Vagina (tissue), 2 donors: ENCODE measurements at regions not wholly inside any gene's neighbourhood (a gene's known extent, or its start where the extent isn't known, plus 50 kb on each side); places are given as distances from the start of the nearest gene placed in this dataset.

Experiments
- DNase-seq, 2 donors: peaks; one replicate each; pipeline ENCODE4 v3.0.0-alpha.2; 2017; ENCODE audit errors: extremely low spot score in 2 of 2
- H3K27ac ChIP-seq: fragments of 200-600 bp; sonication (generic); one replicate; pipeline ENCODE4 v1.5.1; 2019
- H3K27me3 ChIP-seq: fragments of 200-600 bp; sonication (generic); one replicate; pipeline ENCODE4 v1.5.1; 2019
- H3K36me3 ChIP-seq, 2 donors: fragments of 200-600 bp; sonication (generic); one replicate each; pipeline ENCODE4 v1.5.1; 2017 to 2019
- H3K4me1 ChIP-seq: fragments of 200-600 bp; sonication (generic); one replicate; pipeline ENCODE4 v1.5.1; 2019
- H3K4me3 ChIP-seq, 2 donors: fragments of 200-600 bp; sonication (generic); 1 replicate in 1 of 2; 2 replicates in 1 of 2; pipeline ENCODE4 v1.5.1; 2016 to 2019
- H3K9me3 ChIP-seq: fragments of 200-600 bp; sonication (generic); one replicate; pipeline ENCODE4 v1.5.1; 2019
- CTCF ChIP-seq, 3 experiments: fragments of 450-650 bp in 2 of 3; fragments of 200-600 bp in 1 of 3; sonication (generic) in 1 of 3; IDR thresholded peaks; one replicate each; pipeline ENCODE4 v1.5.1; 2017 to 2019; ENCODE audit warnings: antibody characterized with exemption in 3 of 3, mild to moderate bottlenecking in 2 of 3, moderate library complexity in 2 of 3
- POLR2A ChIP-seq, 2 donors: fragments of 450-650 bp; IDR thresholded peaks; one replicate each; pipeline ENCODE4 v1.6.1; 2017; ENCODE audit warnings: antibody characterized with exemption in 2 of 2, mild to moderate bottlenecking in 2 of 2, moderate library complexity in 2 of 2
- POLR2AphosphoS5 ChIP-seq, 2 donors: sonication (generic); formaldehyde crosslinking; IDR thresholded peaks; one replicate each; pipeline ENCODE4 v1.9.0; 2017; ENCODE audit warnings: antibody characterized with exemption in 2 of 2, mild to moderate bottlenecking in 2 of 2, low read depth in 1 of 2; ENCODE audit not compliant: insufficient read depth in 1 of 2
- intact Hi-C: fragments of 100-400 bp; cut with DNase I; formaldehyde crosslinking; loops from one replicate; pipeline ENCODE4 v1.15.1; 2023

- H3K9me3 ChIP-seq: no peaks in the 10 kb centered on the region
- no peak for TF ChIP-seq POLR2A (IDR thresholded peaks at IDR 0.05)
- TF ChIP-seq POLR2AphosphoS5 (IDR thresholded peaks at IDR 0.05; ENCODE audit: insufficient read depth in 1 of 2, low read depth in 1 of 2): no peak
- TF ChIP-seq CTCF (IDR thresholded peaks at IDR 0.05): no peak
- DNase-seq: no peak
- no peaks in the 10 kb centered on the region for H3K4me1 ChIP-seq
- no peak overlapping the region for H3K27ac ChIP-seq
- no peaks in the 10 kb centered on the region for H3K27me3 ChIP-seq
- no peaks in the 10 kb centered on the region for H3K36me3 ChIP-seq
- intact Hi-C loops: no loop called here
- no peak overlapping the region for H3K4me3 ChIP-seq
Observed at GRCh38 chr2:39954346-39954745, 175.3 kb upstream of the THUMPD2 start.

- H3K4me3 ChIP-seq: no peak overlapping the region
- H3K9me3 ChIP-seq: no peaks in the 10 kb centered on the region
- no peak for DNase-seq
- H3K36me3 ChIP-seq: no peaks in the 10 kb centered on the region
- intact Hi-C loops: no loop called here
- no peak for TF ChIP-seq CTCF (IDR thresholded peaks at IDR 0.05)
- no peak for TF ChIP-seq POLR2A (IDR thresholded peaks at IDR 0.05)
- no peak for TF ChIP-seq POLR2AphosphoS5 (IDR thresholded peaks at IDR 0.05; ENCODE audit: insufficient read depth in 1 of 2, low read depth in 1 of 2)
- no peak overlapping the region for H3K27ac ChIP-seq
- H3K27me3 ChIP-seq: no peaks in the 10 kb centered on the region
- no peaks in the 10 kb centered on the region for H3K4me1 ChIP-seq
Observed at GRCh38 chr2:39949131-39949530, 170.1 kb upstream of the THUMPD2 start.

DNA sequence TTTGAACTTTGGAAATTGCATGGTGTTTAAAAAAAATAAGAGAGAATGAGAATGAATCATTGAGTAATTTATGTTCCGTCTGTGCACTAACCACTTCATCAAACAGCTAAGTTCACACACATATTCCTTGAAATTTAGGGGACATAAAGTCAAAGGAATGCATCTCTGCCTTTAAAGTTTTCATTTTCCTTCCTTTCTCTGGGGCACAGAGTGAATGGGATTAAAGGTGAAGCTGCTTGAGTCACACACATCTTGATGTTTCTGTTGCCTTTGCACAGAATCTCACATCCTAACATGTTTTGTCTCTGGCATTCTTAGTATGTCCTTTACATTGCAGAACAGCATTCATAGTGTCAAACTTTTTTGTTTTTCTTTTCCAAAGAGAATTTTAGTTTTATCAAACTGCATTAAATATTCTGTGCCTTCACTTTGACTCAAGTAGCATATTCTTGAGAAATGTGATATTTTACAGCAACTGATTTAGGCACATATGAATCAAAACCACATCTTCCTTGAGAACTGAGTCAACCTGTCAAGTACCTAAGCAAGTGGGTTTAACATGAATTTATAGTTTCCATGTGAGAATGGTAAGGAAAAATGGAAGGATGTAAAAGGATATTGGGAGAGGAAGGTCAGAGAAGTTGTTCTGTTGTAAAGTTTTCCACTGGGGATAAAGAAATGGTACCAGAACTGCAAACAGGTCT lies 169.1 kb upstream of the THUMPD2 start:
- TF ChIP-seq CTCF (IDR thresholded peaks at IDR 0.05): no peak
- TF ChIP-seq POLR2AphosphoS5 (IDR thresholded peaks at IDR 0.05; ENCODE audit: insufficient read depth in 1 of 2, low read depth in 1 of 2): no peak
- TF ChIP-seq POLR2A (IDR thresholded peaks at IDR 0.05): no peak
- H3K4me3 ChIP-seq: no peak overlapping the region
- no peaks in the 10 kb centered on the region for H3K27me3 ChIP-seq
- no peak overlapping the region for H3K27ac ChIP-seq
- intact Hi-C loops: no loop called here
- H3K36me3 ChIP-seq: no peaks in the 10 kb centered on the region
- H3K9me3 ChIP-seq: no peaks in the 10 kb centered on the region
- no peak for DNase-seq
- H3K4me1 ChIP-seq: no peaks in the 10 kb centered on the region

- Histone ChIP-seq H3K36me3 (no peaks in the 10 kb centered on the region), H3K9me3 (no peaks in the 10 kb centered on the region), H3K4me1 (no peaks in the 10 kb centered on the region), H3K4me3 (no peak overlapping the region), H3K27me3 (no peaks in the 10 kb centered on the region), H3K27ac (no peak overlapping the region)
- no peak for TF ChIP-seq POLR2AphosphoS5 (IDR thresholded peaks at IDR 0.05; ENCODE audit: insufficient read depth in 1 of 2, low read depth in 1 of 2)
- TF ChIP-seq POLR2A (IDR thresholded peaks at IDR 0.05): no peak
- no peak for TF ChIP-seq CTCF (IDR thresholded peaks at IDR 0.05)
- intact Hi-C loops: no loop called here
- no peak for DNase-seq
Observed at GRCh38 chr2:39947294-39948015, 168.4 kb upstream of the THUMPD2 start.

DNA sequence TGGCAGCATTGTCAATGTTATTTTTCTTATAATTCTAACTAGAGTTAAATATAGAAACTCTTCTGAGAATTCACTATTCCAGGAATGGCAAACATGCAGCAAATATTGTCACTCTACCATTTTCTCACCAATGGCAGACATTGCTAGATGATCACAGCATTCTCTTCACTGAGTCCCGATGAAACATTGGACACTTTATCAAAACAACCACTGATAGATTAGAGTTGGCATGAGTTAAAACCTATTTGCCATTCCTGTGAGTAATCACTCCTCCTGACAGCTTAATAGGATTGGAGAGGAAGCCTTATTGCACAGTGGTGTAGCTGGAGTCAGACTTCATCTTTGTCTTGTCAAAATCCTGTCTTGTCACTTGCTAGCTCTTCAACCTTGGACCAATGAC lies 163.9 kb upstream of the THUMPD2 start:
- Histone ChIP-seq H3K4me3 (no peak overlapping the region), H3K36me3 (no peaks in the 10 kb centered on the region), H3K27me3 (no peaks in the 10 kb centered on the region), H3K27ac (no peak overlapping the region), H3K9me3 (no peaks in the 10 kb centered on the region), H3K4me1 (no peaks in the 10 kb centered on the region)
- TF ChIP-seq CTCF (IDR thresholded peaks at IDR 0.05) (no peak), POLR2AphosphoS5 (IDR thresholded peaks at IDR 0.05; ENCODE audit: insufficient read depth in 1 of 2, low read depth in 1 of 2) (no peak), POLR2A (IDR thresholded peaks at IDR 0.05) (no peak)
- intact Hi-C loops: no loop called here
- DNase-seq: no peak
